Mammary epithelial cell (primary cell): ENCODE measurements at regions not wholly inside any gene's neighbourhood (a gene's known extent, or its start where the extent isn't known, plus 50 kb on each side); places are given as distances from the start of the nearest gene placed in this dataset.

Experiments used
- CTCF ChIP-seq, 2 donors: IDR thresholded peaks in 1 of 2; conservative IDR thresholded peaks in 1 of 2; 2 replicates each; pipeline ENCODE4 v1.5.1; 2011 to 2012; ENCODE audit warnings: inconsistent platforms in 2 of 2, low read length in 2 of 2, mild to moderate bottlenecking in 2 of 2, control low read depth in 1 of 2, low read depth in 1 of 2; ENCODE audit not compliant: insufficient read depth in 1 of 2; ENCODE audit errors: extremely low read depth in 1 of 2
- EZH2 ChIP-seq: IDR thresholded peaks from 2 replicates; pipeline ENCODE4 v1.6.1; 2012; ENCODE audit warnings: low read length, inconsistent platforms, borderline replicate concordance

GRCh38 chr2:37858725-37859267 is 66.3 kb upstream of the RMDN2 start:
- TF ChIP-seq CTCF (conservative IDR thresholded peaks at IDR 0.05 in 1 of 2, IDR thresholded peaks at IDR 0.05 in 1 of 2; ENCODE audit: extremely low read depth in 1 of 2, insufficient read depth in 1 of 2, low read depth in 1 of 2, low read length in 2 of 2) (no peak), EZH2 (no peak)
